Gastrocnemius medialis (tissue), 4 donors: ENCODE measurements at regions not wholly inside any gene's neighbourhood (a gene's known extent, or its start where the extent isn't known, plus 50 kb on each side); places are given as distances from the start of the nearest gene placed in this dataset.

Source experiments
- ATAC-seq, 2 donors: fragments of 150-250 bp; one replicate each; pipeline ENCODE4 v1.9.1; 2016
- DNase-seq, 2 donors: peaks; one replicate each; pipeline ENCODE4 v3.0.0-alpha.2; 2019
- H3K27ac ChIP-seq, 4 donors: fragments of 200-600 bp; sonication (generic); 1 replicate in 1 of 4; 2 replicates in 3 of 4; pipeline ENCODE4 v1.5.1; 2016 to 2018; ENCODE audit warnings: mild to moderate bottlenecking in 2 of 4, moderate library complexity in 1 of 4
- H3K27me3 ChIP-seq, 3 donors: fragments of 200-600 bp; sonication (generic) in 2 of 3; 1 replicate in 1 of 3; 2 replicates in 2 of 3; pipeline versions ENCODE4 v1.5.1 to v1.6.0; 2016 to 2019; ENCODE audit warnings: mild to moderate bottlenecking in 1 of 3, moderate library complexity in 1 of 3
- H3K36me3 ChIP-seq, 2 donors: fragments of 200-600 bp; sonication (generic) in 1 of 2; one replicate each; pipeline ENCODE4 v1.5.1; 2017 to 2018
- H3K4me1 ChIP-seq, 2 donors: fragments of 200-600 bp; sonication (generic) in 1 of 2; one replicate each; pipeline ENCODE4 v1.5.1; 2016 to 2017; ENCODE audit warnings: mild to moderate bottlenecking in 2 of 2
- H3K4me3 ChIP-seq, 4 donors: fragments of 200-600 bp; sonication (generic) in 3 of 4; 1 replicate in 1 of 4; 2 replicates in 3 of 4; pipeline ENCODE4 v1.5.1; 2016 to 2019; ENCODE audit warnings: mild to moderate bottlenecking in 2 of 4
- H3K9me3 ChIP-seq, 3 donors: fragments of 200-600 bp; sonication (generic) in 2 of 3; 1 replicate in 1 of 3; 2 replicates in 2 of 3; pipeline ENCODE4 v1.5.1; 2016 to 2019
- POLR2A ChIP-seq, 2 donors: fragments of 450-650 bp; IDR thresholded peaks; one replicate each; pipeline ENCODE4 v1.6.1; 2017; ENCODE audit warnings: antibody characterized with exemption in 2 of 2, mild to moderate bottlenecking in 2 of 2, moderate library complexity in 2 of 2
- in situ Hi-C, 4 donors: fragments of 200-750 bp; cut with MboI; loops; one replicate each; pipeline versions ENCODE4 v1.15.0 to v1.8.0; 2017; ENCODE audit warnings: low sequenced_read_pairs in 4 of 4
- intact Hi-C: fragments of 100-400 bp; cut with DNase I; formaldehyde crosslinking; loops from one replicate; pipeline ENCODE4 v1.15.1; 2023; ENCODE audit warnings: low total_unique reads
- TF ChIP-seq, protein P1 (sequence below), 5 experiments: fragments of 450-650 bp in 3 of 5; fragments of 200-600 bp in 2 of 5; sonication (generic) in 2 of 5; IDR thresholded peaks in 4 of 5; conservative IDR thresholded peaks in 1 of 5; 1 replicate in 4 of 5; 2 replicates in 1 of 5; pipeline ENCODE4 v1.5.1; 2016 to 2019; ENCODE audit warnings: antibody characterized with exemption in 5 of 5, mild to moderate bottlenecking in 3 of 5, moderate library complexity in 3 of 5

- intact Hi-C loops (no loop called here), in situ Hi-C loops (no loop called here)
- H3K4me3 ChIP-seq: no peak overlapping the region
- H3K36me3 ChIP-seq: no peaks in the 10 kb centered on the region
- DNase-seq (no peak), ATAC-seq (no peak)
- no peak for TF ChIP-seq POLR2A (IDR thresholded peaks at IDR 0.05)
- TF ChIP-seq, protein P1, sequence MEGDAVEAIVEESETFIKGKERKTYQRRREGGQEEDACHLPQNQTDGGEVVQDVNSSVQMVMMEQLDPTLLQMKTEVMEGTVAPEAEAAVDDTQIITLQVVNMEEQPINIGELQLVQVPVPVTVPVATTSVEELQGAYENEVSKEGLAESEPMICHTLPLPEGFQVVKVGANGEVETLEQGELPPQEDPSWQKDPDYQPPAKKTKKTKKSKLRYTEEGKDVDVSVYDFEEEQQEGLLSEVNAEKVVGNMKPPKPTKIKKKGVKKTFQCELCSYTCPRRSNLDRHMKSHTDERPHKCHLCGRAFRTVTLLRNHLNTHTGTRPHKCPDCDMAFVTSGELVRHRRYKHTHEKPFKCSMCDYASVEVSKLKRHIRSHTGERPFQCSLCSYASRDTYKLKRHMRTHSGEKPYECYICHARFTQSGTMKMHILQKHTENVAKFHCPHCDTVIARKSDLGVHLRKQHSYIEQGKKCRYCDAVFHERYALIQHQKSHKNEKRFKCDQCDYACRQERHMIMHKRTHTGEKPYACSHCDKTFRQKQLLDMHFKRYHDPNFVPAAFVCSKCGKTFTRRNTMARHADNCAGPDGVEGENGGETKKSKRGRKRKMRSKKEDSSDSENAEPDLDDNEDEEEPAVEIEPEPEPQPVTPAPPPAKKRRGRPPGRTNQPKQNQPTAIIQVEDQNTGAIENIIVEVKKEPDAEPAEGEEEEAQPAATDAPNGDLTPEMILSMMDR (IDR thresholded peaks at IDR 0.05 in 4 of 5, conservative IDR thresholded peaks at IDR 0.05 in 1 of 5): no peak
- H3K27ac ChIP-seq: no peak overlapping the region
- H3K9me3 ChIP-seq: no peaks in the 10 kb centered on the region
- no peaks in the 10 kb centered on the region for H3K4me1 ChIP-seq
- no peaks in the 10 kb centered on the region for H3K27me3 ChIP-seq
These were observed 214.2 kb upstream of the GHITM start for GRCh38 chr10:83925133-83925532.

DNA sequence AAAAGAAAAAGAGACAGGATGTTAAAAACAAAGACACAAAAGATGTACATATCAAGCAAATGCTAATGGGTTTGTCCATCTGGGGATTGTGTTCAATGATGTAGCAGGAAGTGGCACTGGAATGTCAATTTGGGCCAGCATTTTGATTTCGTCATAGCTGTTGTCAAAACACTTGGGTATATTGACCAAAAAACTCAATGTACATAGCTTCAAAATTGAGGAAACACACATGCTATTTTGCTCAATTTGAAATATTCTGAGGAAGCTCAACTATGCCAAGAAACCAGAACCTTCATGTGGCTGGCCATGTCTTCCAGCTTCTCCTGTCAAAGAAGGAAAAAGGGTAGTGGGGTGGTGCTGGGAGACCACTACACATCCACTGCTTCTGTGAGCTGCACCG lies 212.7 kb upstream of the GHITM start:
- Histone ChIP-seq H3K27ac (no peak overlapping the region), H3K4me3 (no peak overlapping the region), H3K36me3 (no peaks in the 10 kb centered on the region), H3K4me1 (no peaks in the 10 kb centered on the region), H3K27me3 (no peaks in the 10 kb centered on the region), H3K9me3 (no peaks in the 10 kb centered on the region)
- intact Hi-C loops (no loop called here), in situ Hi-C loops (no loop called here)
- ATAC-seq (no peak), DNase-seq (no peak)
- TF ChIP-seq, protein P1 (IDR thresholded peaks at IDR 0.05 in 4 of 5, conservative IDR thresholded peaks at IDR 0.05 in 1 of 5): no peak
- no peak for TF ChIP-seq POLR2A (IDR thresholded peaks at IDR 0.05)

- no peak for ATAC-seq
- DNase-seq: no peak
- Histone ChIP-seq H3K9me3 (no peaks in the 10 kb centered on the region), H3K4me1 (no peaks in the 10 kb centered on the region), H3K27me3 (no peaks in the 10 kb centered on the region), H3K4me3 (no peak overlapping the region), H3K27ac (no peak overlapping the region), H3K36me3 (no peaks in the 10 kb centered on the region)
- TF ChIP-seq POLR2A (IDR thresholded peaks at IDR 0.05): no peak
- TF ChIP-seq, protein P1 (IDR thresholded peaks at IDR 0.05 in 4 of 5, conservative IDR thresholded peaks at IDR 0.05 in 1 of 5): no peak
- intact Hi-C loops: no loop called here
- in situ Hi-C loops: no loop called here
These were observed 212.1 kb upstream of the GHITM start for GRCh38 chr10:83927166-83927565.

GRCh38 chr10:83929399-83929798 lies 209.9 kb upstream of the GHITM start:
- intact Hi-C loops (no loop called here), in situ Hi-C loops (no loop called here)
- Histone ChIP-seq H3K36me3 (no peaks in the 10 kb centered on the region), H3K9me3 (no peaks in the 10 kb centered on the region), H3K27ac (no peak overlapping the region), H3K4me1 (no peaks in the 10 kb centered on the region), H3K4me3 (no peak overlapping the region), H3K27me3 (no peaks in the 10 kb centered on the region)
- ATAC-seq (no peak), DNase-seq (no peak)
- TF ChIP-seq POLR2A (IDR thresholded peaks at IDR 0.05): no peak
- TF ChIP-seq, protein P1 (IDR thresholded peaks at IDR 0.05 in 4 of 5, conservative IDR thresholded peaks at IDR 0.05 in 1 of 5): no peak

- Histone ChIP-seq H3K36me3 (no peaks in the 10 kb centered on the region), H3K4me1 (no peaks in the 10 kb centered on the region), H3K27me3 (no peaks in the 10 kb centered on the region), H3K4me3 (no peak overlapping the region), H3K27ac (no peak overlapping the region), H3K9me3 (no peaks in the 10 kb centered on the region)
- DNase-seq (no peak), ATAC-seq (no peak)
- intact Hi-C loops: no loop called here
- TF ChIP-seq, protein P1 (IDR thresholded peaks at IDR 0.05 in 4 of 5, conservative IDR thresholded peaks at IDR 0.05 in 1 of 5): no peak
- in situ Hi-C loops: no loop called here
These were observed 207.6 kb upstream of the GHITM start for GRCh38 chr10:83931669-83932068.
